A172 (cell line): ENCODE measurements at regions not wholly inside any gene's neighbourhood (a gene's known extent, or its start where the extent isn't known, plus 50 kb on each side); places are given as distances from the start of the nearest gene placed in this dataset.

Source experiments
- DNase-seq: peaks from one replicate; pipeline ENCODE4 v3.0.0-alpha.2; 2015; ENCODE audit warnings: low spot score

DNA sequence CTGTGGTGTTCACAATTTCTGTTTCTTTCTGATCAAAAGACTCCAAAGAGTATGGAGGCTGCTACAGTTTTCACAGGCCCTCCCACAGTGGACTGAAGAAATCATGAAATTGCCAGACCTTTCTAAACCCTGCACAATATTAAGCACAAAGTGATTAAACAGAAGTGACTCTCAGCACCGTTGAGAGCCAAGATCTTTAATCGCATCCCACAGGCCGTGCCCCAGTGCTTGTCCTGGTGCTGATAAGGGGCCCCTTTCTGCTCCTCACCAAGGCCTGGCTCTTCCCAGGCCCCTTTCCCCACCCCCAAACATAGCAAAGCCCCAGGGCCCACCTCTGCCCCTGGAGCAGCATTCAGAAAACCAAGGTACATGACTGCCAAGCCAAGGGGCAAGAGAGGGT lies 57.4 kb upstream of the BMAL1 start:
- no peak for DNase-seq

DNA sequence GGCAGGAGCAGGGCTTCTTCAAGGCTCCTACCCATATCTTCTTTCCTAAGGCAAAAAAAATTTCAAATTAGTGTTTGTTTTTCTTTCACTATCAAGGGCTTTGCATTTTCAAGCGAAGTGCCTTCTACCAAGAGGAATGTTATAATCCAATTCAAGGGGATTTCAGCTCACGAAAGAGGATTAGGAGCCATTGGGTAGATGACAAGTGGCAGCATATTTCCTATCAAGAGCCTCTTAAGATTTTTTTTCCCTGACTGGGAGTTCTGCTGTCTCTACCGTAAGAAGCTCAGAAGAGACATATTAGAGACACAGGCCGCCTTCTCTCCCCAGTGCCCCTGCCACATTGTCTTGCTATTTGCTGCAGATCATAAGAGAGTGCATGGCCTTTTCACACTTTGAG lies 55.9 kb upstream of the BMAL1 start:
- no peak for DNase-seq

DNA sequence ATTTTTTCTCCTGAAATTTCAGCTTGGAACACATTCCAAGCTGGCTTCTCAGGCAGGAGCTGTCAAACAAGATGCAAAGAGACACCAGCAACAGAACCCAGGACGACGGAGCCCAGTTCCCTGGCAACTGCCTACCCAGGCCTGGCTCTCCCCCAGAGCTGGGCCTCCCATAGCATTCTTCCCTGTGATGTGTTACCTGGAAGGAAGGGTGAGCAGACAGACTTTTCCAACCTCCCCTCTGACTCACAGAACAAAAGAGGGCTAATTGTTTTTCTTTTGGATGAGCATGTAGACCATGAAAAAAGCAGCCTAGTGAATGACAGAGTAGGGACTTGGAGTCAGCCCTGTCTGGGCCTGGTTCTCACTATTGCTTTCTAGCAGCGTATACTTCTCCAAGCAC lies 55.3 kb upstream of the BMAL1 start:
- no peak for DNase-seq

DNA sequence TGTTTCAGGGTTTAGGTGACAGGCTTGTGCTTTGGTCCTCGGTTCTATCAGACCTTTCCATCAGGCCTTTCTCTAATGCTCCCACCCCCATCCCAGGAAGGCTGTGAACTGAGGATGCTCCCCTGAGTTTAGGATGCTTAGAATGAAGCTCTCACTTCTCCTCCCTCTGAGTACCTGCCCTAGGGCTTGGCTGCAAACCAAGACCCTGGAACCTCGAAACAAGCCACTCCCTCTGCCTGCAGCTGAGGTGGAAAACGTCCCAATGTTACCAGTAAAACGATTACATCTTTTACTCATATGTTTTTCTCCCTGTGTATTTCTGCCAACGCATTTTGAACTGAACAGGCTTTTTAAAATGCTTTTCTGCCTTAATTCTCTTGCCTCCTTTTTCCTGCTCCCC lies 54.5 kb upstream of the BMAL1 start:
- no peak for DNase-seq

DNA sequence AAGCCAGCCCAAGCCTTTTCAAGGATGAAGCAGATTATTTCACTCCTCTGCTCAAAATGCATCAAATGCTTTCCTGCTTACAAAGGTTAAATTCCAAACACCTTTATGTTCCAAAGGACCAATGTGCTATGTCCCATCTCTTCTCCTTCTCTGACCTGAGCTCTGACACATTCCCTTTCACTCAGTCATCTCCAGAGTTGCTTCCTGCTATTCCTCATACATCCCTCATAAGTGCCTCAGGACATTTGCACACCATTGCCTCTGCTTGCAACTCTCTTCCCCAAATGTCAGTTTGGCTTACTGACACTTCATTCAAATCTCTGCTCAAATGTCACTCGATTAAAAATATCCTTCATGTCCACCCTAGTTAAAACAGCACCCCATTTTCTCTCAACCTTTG lies 53.3 kb upstream of the BMAL1 start:
- DNase-seq, result no peak

DNA sequence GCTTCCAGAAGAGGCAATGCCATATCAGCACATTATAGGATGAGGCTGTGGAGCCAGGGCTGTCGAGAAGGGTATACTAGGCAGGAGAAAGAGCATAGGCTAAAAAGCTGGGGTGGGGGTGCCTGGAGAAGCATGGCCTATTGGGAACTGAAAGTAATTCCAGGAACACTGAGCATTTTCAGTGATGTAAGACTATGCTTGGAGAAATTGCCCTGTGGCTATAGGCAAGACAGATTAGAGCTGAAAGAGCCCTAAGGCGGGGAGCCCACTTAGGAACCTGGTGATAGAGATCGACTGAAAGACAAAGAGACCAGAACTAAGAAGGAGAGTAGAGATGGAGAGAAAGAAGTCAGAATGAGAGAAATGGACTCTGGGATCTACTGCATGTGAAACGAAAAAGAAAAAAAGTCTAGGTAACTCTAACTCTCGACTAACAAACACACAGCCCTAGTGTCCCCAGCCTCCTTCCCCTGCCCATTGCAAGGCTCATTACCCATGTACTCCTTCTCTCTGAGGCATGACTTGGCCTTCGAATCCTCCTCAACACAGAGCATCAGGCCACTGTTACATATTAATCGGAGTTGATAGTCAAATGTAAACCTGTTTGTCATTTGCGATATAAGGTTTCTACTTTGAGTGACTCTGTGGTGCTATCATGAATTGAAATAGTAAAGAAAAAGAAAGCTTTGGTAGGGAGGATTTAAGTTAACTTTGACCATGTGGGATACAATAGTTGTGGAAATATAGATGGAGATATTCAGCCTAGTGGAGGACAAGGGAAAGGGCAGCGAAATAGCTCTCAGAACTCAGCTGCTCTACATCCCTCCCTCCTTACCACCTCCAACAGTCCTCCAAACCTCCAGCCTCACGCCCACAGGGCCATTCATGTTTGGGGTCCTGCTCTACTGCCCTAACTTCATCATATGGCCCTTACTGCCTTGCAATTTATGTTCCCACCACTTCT lies 52.3 kb upstream of the BMAL1 start:
- no peak for DNase-seq

DNA sequence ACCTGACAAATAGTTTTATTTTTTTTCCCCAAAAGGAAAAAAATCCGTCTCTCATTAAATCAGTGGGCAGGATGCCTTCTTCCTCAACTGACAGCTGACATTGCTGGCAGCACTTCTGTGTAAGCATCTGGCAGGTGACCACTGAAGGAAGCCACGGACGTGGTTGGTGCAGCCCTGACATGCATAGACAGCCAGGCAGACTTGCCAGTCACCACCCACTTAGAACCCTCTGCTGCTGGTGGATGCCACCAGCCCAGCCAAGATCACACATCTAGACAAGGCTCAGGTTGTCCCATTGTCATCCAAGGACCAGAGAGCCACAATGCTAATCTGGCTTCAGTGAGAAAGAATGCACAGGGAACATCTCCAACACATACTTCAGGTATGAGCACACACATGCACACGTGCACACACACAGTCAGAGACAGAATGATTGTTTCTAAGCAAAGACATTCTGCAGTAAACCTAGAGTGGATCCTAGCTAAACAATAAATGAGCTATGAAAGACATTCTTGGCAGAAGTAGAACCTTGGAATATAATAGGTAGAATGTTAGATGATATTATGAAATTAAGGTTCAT lies 49.8 kb upstream of the BMAL1 start:
- DNase-seq, result no peak
